Duodenal mucosa (tissue), 2 donors: ENCODE measurements at regions not wholly inside any gene's neighbourhood (a gene's known extent, or its start where the extent isn't known, plus 50 kb on each side); places are given as distances from the start of the nearest gene placed in this dataset.
A peak's percentile ranks its signal among the peaks of the same experiment; 100 is the strongest.

Experiments used
- H3K27ac ChIP-seq: one replicate; pipeline ENCODE4 v1.7.0; 2013; ENCODE audit warnings: low read depth, low read length
- H3K27me3 ChIP-seq, 2 donors: one replicate each; pipeline ENCODE4 v1.7.0; 2013; ENCODE audit warnings: low read length in 2 of 2, control low read depth in 1 of 2; ENCODE audit not compliant: insufficient read depth in 2 of 2, control insufficient read depth in 1 of 2
- H3K36me3 ChIP-seq, 2 donors: one replicate each; pipeline ENCODE4 v1.7.0; 2013; ENCODE audit warnings: low read length in 2 of 2, control low read depth in 1 of 2; ENCODE audit not compliant: insufficient read depth in 2 of 2, control insufficient read depth in 1 of 2
- H3K4me1 ChIP-seq, 2 donors: one replicate each; pipeline ENCODE4 v1.7.0; 2013; ENCODE audit warnings: low read length in 2 of 2, control low read depth in 1 of 2; ENCODE audit not compliant: insufficient read depth in 2 of 2, control insufficient read depth in 1 of 2
- H3K4me3 ChIP-seq, 2 donors: one replicate each; pipeline ENCODE4 v1.7.0; 2013; ENCODE audit warnings: low read length in 2 of 2, low read depth in 1 of 2
- H3K9ac ChIP-seq, 2 donors: one replicate each; pipeline ENCODE4 v1.7.0; 2013; ENCODE audit warnings: low read length in 2 of 2, low read depth in 1 of 2
- H3K9me3 ChIP-seq, 2 donors: one replicate each; pipeline ENCODE4 v1.7.0; 2013; ENCODE audit warnings: low read length in 2 of 2, control low read depth in 1 of 2; ENCODE audit not compliant: control insufficient read depth in 1 of 2

DNA sequence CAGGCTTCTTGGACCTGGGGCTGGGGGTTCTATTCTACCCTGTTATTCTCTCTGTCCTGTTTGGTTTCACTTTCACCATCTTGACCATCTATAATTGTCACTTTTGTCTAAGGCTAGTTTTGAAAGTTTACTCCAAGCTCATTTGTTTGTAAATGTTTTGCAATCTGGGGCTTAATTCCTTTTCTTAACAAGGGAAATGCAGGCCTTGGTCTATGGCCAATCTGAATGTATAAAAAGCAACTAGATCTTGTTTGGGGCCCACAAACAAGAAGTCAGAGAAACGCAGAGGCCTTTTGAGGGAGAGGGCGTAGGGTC is 86.3 kb upstream of the PREP start:
- Histone ChIP-seq H3K27ac (no peak overlapping the region), H3K9ac (no peak overlapping the region), H3K36me3 (no peaks in the 10 kb centered on the region), H3K27me3 (no peaks in the 10 kb centered on the region), H3K4me3 (no peak overlapping the region), H3K4me1 (peaks cover 17 to 44% of the 10 kb centered on the region in 2 donors), H3K9me3 (no peaks in the 10 kb centered on the region)

DNA sequence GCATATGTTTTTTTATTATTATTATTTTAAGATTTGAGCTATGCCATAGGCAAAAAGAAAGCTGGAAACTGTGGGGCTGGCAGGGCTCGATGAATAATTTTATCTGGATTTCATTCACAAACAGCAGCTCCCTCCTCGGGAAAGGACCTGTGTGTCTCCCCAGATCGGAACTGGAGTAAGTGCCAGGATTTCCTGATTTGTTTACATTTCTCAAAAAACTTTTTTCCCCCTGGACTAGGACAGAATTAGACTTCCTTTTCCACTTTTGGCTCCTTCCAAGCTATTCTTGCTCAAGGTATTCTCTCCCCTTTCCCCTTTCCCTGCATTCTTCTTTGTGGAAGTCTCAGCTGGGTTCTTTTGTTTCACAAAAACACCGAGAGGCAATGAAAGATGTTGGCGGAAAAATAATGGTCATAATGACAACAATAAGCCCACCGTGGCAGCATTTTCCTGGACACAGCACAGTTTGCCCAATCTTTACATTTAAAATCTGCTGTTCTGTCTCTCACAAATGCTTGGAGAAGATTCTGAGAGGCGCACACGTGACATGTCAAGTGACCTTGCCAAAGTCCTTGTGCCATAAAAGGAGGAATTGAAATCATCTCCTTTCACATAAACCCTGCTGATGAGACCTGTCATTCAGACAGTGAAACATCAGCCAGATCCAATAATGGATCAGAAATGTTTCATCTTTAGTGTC is 85.8 kb upstream of the PREP start:
- H3K9ac ChIP-seq = no peak overlapping the region
- peaks cover 17 to 42% of the 10 kb centered on the region in 2 donors for H3K4me1 ChIP-seq
- no peaks in the 10 kb centered on the region for H3K27me3 ChIP-seq
- H3K27ac ChIP-seq = no peak overlapping the region
- no peaks in the 10 kb centered on the region for H3K36me3 ChIP-seq
- no peaks in the 10 kb centered on the region for H3K9me3 ChIP-seq
- peak overlapping the region in 1 of 2 donors; percentile 23 for H3K4me3 ChIP-seq

DNA sequence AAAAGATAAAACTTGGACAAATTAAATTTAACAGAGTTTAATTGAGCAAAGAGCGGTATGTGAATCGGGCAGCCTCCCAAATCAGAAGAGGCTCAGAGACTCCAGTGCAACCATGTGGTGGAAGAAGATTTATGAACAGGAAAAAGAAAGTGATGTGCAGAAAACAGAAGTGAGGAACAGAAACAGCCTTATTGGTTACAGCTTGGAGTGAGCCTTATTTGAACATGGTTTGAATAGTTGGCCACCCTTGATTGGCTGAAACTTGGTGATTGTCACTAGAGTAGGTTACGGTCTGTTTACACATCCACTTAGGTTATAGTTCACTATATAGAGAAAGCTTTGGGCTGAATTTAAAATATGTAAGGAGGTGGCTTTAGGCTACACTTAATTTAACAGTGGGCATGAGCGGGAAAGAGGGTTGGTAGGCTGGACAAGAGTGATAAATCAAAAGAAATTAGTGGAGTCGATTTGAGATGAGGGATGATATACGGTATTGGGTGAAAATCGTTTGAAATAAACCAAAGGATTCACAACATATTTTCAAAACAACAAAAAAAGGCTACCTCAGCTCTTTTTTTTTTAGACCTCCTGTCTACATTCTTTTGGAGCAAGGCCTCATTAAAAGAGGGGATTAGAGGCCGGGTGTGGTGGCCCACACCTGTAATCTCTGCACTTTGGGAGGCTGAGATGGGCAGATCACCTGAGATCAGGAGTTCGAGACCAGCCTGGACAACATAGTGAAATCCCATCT is 84.3 kb upstream of the PREP start:
- Histone ChIP-seq H3K4me1 (peaks cover 11 to 40% of the 10 kb centered on the region in 2 donors), H3K27ac (no peak overlapping the region), H3K9ac (no peak overlapping the region), H3K4me3 (no peak overlapping the region), H3K36me3 (no peaks in the 10 kb centered on the region), H3K9me3 (no peaks in the 10 kb centered on the region), H3K27me3 (no peaks in the 10 kb centered on the region)

DNA sequence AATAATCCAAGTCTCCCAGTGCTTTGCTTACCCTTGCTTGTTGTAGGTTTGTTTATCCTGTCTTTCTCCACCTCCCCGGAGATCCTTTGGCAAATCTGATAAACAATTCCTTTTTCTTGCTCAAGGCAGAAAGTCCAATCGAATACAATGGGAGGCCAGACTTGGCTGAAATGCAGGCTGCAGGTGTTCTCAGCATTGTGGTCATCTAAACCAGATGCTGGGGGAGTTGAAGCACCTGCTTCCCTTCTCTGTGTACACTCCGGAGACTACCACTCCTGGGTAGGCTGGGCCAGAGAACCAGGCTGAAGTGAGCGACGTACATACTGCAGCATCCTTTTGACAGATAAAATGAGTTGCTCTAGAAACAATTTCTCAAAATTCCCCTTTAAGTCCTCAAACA is 82.6 kb upstream of the PREP start:
- Histone ChIP-seq H3K36me3 (no peaks in the 10 kb centered on the region), H3K9ac (peak overlapping the region in 1 of 2 donors; percentile 27), H3K4me1 (peaks cover 11 to 40% of the 10 kb centered on the region in 2 donors), H3K27ac (no peak overlapping the region), H3K9me3 (no peaks in the 10 kb centered on the region), H3K27me3 (no peaks in the 10 kb centered on the region), H3K4me3 (peak overlapping the region in 1 of 2 donors; percentile 4)

DNA sequence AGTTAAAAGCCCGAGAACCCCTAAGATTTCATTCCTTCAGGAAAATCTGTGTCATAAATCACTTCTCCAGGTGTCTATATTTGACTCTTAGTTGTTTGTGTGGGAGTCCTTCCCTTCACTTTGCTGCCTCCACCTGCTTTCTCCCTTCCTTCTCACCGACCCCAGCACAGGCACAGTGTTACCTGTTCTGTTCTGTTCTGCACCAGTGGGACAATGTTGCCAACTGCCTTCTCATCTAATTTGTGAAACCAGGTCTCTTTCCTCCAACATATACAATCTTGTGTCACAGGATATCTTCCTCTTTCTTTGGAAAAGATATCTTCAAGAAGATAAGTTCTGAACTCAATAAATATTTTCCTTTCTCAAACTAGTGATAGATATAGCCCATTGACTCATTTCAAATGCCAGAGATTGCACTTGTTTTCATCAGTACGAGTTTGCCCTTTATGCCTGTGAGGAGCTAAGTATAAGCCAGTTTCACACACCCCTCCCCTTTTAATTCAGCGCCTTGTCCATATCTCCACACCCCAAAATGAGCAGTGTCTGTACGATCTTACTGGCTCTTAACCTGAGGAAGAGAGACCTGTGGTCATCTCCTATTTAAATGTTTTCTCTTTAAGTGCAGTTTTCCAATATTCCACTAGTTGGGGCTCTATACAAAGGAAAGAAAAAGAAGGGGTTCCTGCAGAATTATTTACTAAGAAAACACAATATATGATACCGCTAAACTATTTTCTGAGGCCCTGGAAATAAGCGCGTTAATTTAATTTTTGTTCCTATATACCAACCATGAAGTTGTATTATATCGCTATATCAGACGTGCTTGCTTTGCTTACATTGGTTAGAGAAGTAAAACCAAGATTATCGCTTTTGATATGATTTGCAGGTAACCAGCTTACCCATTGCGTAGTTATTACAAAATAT is 81.6 kb upstream of the PREP start:
- H3K9ac ChIP-seq = no peak overlapping the region
- peaks cover 11 to 35% of the 10 kb centered on the region in 2 donors for H3K4me1 ChIP-seq
- H3K27me3 ChIP-seq = no peaks in the 10 kb centered on the region
- H3K27ac ChIP-seq = no peak overlapping the region
- H3K36me3 ChIP-seq = no peaks in the 10 kb centered on the region
- H3K4me3 ChIP-seq = peak overlapping the region in 1 of 2 donors; percentile 4
- H3K9me3 ChIP-seq = no peaks in the 10 kb centered on the region

DNA sequence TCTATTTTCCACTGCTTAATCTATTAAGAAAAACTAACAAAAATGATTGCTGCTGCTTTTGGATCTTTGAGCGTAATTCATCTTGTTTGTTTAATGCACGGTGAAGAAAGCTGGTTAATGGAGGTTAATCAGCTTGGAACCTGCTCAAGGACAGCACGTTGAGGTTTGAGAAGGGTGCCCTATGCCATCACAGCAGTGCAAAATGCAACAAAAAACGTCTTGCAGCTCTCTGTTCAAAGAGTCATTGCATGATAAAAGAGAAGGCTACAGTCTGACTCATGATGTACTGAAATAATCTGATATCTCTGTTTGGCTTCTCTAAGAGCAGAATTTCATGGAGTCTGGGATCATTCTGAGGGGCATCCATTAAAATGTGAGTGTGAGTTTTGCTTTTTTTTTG is 80.6 kb upstream of the PREP start:
- no peak overlapping the region for H3K27ac ChIP-seq
- no peaks in the 10 kb centered on the region for H3K36me3 ChIP-seq
- H3K4me3 ChIP-seq = no peak overlapping the region
- no peaks in the 10 kb centered on the region for H3K27me3 ChIP-seq
- no peaks in the 10 kb centered on the region for H3K9me3 ChIP-seq
- H3K9ac ChIP-seq = no peak overlapping the region
- H3K4me1 ChIP-seq = peaks cover 8 to 25% of the 10 kb centered on the region in 2 donors

DNA sequence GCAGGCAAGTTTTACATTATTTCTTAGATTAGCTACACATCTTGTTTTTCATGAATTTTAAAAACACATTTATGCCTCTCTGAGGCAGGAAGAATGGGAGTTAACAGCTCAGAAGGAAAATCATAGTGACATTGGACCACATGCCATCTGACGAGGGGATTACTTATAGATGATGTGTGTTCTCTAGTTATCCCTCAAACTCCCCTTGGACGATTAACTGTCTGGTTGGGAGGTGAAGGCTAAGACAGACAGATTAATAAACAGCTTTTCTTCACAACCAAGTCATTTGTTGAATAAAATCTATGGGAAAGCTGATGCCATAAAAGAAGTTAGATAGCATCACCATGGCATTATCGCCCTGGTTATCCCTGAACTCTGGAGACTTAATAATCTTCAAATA is 80.0 kb upstream of the PREP start:
- Histone ChIP-seq H3K9me3 (no peaks in the 10 kb centered on the region), H3K27ac (no peak overlapping the region), H3K36me3 (no peaks in the 10 kb centered on the region), H3K9ac (no peak overlapping the region), H3K4me3 (no peak overlapping the region), H3K4me1 (peaks cover 7 to 20% of the 10 kb centered on the region in 2 donors), H3K27me3 (no peaks in the 10 kb centered on the region)

DNA sequence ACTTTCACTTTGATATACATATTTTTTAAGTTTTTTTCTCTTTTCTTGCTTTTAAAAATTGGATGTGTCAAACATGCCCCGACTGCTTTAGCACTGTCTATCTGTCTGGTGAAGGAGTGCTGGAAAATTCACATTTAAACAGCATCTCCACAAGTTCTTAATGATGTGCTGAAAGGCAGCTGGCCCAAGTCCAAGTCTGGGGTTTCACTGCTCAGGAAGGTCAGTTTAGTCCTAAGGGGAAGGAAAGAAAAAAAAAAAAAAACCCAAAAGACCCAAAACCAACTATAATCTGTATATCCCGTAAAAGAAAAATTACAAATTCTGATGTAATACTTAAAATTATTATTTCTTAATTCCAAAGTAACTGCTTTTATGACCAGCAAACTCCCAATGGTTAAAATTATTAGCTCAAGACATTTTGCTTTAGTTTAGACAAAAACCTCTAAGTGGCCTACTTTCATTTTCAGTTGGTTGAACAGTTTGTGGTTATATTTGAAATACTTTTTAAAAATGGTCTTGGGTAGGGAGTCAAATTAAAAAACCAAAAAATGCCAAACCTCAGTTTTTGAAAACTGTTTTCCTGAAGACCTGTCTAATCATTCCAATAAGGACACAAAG is 79.5 kb upstream of the PREP start:
- Histone ChIP-seq H3K4me3 (no peak overlapping the region), H3K9me3 (no peaks in the 10 kb centered on the region), H3K27me3 (no peaks in the 10 kb centered on the region), H3K9ac (no peak overlapping the region), H3K4me1 (peaks cover 4 to 18% of the 10 kb centered on the region in 2 donors), H3K36me3 (no peaks in the 10 kb centered on the region), H3K27ac (no peak overlapping the region)

DNA sequence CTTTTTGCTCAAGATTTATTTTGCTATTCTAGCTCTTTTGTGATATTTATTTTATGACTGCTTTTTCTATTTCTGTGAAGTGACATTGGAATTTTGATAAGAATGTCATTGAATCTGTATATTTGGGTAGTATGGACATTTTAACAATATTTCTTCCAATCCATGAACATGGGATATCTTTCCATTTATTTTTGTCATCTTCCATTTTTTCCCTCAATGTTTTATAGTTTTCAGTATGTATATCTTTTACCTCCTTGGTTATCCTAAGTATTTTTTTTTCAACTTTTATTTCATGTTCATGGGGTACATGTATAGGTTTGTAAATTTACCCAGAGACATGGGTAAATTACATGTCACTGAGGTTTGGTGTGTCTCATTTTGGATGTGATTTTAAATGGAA is 74.1 kb upstream of the PREP start:
- H3K36me3 ChIP-seq = no peaks in the 10 kb centered on the region
- H3K4me1 ChIP-seq = no peaks in the 10 kb centered on the region
- no peaks in the 10 kb centered on the region for H3K27me3 ChIP-seq

More for the DNA sequence above, 74.1 kb upstream of the PREP start:
- H3K4me3 ChIP-seq = no peak overlapping the region
- H3K9me3 ChIP-seq = no peaks in the 10 kb centered on the region
- no peak overlapping the region for H3K9ac ChIP-seq
- H3K27ac ChIP-seq = no peak overlapping the region
